ENCODE measurements at regions not wholly inside any gene's neighbourhood (a gene's known extent, or its start where the extent isn't known, plus 50 kb on each side); places are given as distances from the start of the nearest gene placed in this dataset.
"Not testable (repeated sequence)": the region's sequence is repeated elsewhere in the genome, so short reads cannot be mapped to it uniquely, and the experiment has no call there.

DNA sequence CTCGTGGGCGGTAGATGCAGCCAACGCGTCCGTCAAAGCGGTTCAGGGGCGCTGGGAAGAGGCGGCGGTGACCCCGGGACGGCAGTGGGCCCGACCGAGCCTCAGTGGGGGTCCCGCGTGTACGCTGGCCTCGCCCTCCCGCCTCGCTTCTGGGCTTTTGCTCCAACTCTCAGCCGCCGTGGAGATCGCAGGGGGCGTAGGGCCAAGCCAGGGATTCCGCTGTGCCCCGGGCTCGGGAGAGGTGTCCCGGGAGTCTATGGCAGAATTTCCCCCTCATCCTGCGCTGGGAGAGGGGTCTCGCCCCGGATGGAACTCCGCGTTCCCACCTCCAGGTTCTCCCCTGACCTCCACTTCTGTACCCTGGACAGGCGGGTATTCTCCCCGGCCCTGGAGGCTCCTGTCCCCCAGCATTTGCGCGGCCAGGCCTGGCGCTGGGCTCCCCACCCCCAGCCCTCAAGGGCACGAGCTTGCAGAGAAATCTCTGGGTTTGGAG is 131.9 kb downstream of the MRPL36 start:
- no peak for DNase-seq (ENCODE audit: low spot score)

- peak; percentile 48 for DNase-seq (ENCODE audit: low spot score)
These were observed 132.6 kb downstream of the MRPL36 start for GRCh38 chr5:1666812-1667588.

- no peak for DNase-seq (ENCODE audit: low spot score)
These were observed 133.4 kb downstream of the MRPL36 start for GRCh38 chr5:1666221-1666620.

GRCh38 chr5:1665803-1666202 is 133.8 kb downstream of the MRPL36 start:
- DNase-seq (ENCODE audit: low spot score) = no peak

DNA sequence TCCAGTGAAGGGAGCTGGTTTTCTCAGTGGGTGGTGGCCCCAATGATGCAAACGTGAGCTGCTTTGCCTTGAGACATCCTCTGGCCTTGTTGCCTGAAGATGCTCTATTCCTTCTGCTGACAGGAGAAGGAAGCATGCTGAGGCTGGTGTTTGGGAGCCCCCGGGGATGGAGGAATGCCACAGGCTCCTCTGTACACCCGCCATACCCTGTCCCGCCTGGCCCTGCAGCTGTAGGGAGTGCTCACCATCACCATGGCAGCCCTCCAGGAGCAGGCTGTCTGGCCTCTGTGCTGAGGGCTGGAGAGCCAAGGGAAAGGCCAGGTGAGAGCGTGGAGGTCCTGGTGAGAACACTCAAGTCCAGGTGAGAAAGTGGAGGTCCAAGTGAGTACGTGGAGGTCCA is 134.4 kb downstream of the MRPL36 start:
- no peak for DNase-seq (ENCODE audit: low spot score)

GRCh38 chr5:1663186-1663585 is 136.5 kb downstream of the MRPL36 start:
- no peak for DNase-seq (ENCODE audit: low spot score)

GRCh38 chr5:1662559-1663085 is 137.0 kb downstream of the MRPL36 start:
- no peak for DNase-seq (ENCODE audit: low spot score)

DNA sequence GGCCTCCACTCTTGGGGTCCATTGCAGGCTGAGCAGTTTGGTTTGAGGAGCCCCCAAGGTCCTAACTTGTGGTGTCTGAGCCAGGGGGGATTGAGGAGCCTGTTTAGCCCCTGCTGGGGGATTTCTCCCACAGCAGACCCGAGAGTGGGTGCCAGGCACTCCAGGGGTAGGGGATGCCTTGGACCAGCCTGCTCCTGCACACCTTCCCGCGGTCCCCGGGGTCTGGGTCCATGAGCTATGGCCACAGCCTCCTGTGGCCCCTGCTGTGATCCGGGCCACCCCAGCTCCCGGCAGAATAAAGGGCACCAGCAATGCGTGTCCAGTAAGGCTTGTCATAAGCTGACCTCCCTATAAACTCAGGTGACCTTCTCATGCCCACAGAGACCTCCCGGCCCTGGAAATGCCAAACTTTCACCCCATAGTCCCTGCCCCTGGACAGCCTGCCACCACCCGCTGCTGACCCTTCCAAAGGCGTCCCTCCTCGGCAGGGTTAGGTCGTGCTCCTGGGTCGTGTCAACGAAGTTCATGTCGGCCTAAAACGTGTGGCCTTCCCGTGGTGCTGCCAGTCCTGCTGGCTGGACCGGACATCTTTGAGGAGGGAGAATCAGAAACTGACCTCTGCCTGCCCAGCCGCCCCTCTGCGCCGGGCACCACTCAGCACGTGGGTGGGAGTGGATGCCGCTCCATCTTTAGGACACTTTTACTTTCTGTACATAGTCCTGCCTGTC is 137.6 kb downstream of the MRPL36 start:
- no peak for DNase-seq (ENCODE audit: low spot score)

GRCh38 chr5:1661311-1661710 is 137.6 kb upstream of the LPCAT1 start:
- DNase-seq (ENCODE audit: low spot score) = no peak

DNA sequence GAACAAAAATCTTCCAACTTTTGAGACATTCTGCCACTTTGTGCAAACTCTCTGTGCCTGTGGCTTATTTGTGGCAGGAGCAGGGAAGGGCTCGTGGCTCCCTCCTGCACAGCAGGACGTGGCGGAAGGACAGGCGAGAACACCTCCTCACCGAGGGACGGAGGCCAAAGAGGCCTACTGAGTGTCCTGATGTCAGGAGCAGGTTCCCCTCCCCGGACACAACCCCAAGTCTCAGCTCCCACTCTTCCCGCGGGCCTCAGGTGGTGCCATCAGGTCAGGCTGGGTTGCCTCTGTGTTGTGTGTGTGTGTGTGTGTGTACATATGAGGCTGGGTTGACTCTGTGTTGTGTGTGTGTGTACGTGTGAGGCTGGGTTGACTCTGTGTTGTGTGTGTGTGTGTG is 136.8 kb upstream of the LPCAT1 start:
- DNase-seq (ENCODE audit: low spot score) = no peak

- DNase-seq (ENCODE audit: low spot score) = no peak
These were observed 136.2 kb upstream of the LPCAT1 start for GRCh38 chr5:1660001-1660400.

DNA sequence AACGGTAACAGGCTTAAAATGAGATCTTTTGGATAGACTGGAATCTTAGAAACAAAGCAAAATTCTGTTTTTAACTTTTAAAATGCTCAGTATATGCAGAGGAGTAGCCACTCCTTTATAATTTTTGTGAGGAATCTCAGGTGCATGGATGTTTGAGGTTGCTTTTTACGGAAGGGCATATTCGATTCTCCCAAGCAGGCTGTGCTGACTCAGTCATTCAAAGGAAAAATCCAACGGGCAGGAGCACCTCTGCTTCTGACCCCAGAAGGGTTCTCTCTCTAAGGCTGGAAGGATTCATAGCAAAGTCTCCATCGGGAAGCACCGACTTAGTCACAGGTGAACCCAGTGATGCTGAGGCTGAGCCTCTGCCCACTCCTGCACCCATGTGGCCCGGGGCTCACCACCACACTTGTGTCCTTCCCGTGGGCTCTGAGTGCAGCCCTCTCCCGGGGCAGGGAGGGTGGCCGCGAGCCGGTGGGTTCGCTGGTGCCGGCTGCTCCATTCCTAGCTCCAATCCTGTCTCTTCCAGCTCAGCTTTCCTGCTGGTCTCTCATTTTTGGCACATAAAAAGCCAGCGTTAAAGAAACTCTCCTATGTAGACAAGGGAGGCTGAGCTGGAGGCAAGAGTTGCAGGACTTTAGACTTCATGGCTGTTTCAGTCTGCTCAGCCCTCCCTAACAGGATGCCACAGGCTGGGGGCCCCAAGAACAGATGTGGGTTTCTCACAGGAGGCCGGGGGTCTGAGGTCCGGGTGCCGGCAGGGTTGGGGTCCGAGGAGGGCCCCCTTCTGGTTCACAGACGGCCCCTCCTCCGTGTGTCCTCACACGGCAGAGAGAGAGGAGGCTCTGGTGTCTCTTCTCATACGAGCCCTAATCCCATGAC is 135.6 kb upstream of the LPCAT1 start:
- DNase-seq (ENCODE audit: low spot score) = no peak

- no peak for DNase-seq (ENCODE audit: low spot score)
These were observed 134.9 kb upstream of the LPCAT1 start for GRCh38 chr5:1658665-1659064.

DNA sequence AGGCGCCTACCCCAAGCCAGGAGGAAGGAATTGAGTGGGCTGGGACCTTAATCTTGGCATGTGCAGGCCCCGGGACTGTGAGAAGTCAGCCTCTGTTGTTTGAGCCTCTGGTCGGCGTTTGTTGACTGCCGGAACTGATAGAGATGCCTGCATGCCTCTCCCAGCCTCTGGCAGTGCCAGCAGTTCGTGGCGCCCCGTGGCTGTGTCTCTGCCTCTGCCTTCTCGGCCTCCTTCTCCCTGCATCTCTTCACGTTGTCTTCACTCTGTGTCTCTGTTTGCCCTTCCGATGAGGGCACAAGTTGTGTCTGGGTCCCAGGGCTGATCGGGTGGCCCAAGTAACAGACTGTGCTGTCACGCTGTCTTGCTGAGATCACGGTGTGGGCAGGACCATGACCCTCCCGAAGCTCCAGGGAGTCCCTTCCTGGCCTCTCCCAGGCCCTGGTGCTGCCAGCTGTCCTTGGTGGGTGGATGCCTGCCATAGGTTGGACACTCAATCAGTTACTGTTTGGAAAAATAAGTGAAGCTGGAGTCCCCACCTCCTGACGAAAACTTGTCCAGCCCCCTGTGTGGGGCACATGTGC is 133.5 kb upstream of the LPCAT1 start:
- no peak for DNase-seq (ENCODE audit: low spot score)

DNA sequence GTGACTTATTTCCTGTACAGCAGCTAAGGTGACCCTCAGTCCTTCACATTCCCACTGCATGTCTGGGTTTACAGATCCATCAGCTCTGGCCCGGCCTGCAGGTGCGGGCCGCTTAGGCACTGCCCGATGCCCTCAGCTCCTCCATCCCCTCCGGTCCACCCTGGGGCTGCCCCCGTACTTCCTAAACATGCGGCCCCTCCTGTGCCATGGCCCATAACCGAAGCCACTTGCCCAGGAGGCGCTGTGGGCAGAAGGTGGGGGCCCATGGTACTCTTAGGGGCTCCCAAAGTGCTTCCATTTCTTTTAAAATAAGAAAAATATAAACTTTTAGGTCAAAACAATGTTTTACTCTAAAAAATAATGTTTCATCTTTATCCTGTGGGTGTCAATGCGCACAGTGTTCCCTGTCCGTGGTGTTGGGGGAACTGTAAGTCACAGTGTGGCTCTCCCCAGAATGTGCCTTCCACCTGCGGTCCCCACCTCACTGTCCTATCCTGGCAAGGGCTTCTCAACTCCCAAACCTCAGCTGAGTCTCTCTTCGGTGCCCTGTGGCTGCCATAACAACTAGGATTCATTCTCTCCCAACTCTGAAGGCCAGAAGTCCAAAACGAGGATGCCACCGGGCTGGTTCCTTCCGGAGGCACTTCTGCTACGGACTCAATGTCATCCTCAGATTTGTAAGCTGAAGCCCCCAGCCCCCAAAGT is 132.7 kb upstream of the LPCAT1 start:
- no peak for DNase-seq (ENCODE audit: low spot score)

- no peak for DNase-seq (ENCODE audit: low spot score)
These were observed 131.9 kb upstream of the LPCAT1 start for GRCh38 chr5:1655496-1656270.

- no peak for DNase-seq (ENCODE audit: low spot score)
These were observed 131.2 kb upstream of the LPCAT1 start for GRCh38 chr5:1654786-1655495.

GRCh38 chr5:1653698-1654651 is 130.2 kb upstream of the LPCAT1 start:
- DNase-seq (ENCODE audit: low spot score) = not testable (repeated sequence)
